ENCODE measurements at regions not wholly inside any gene's neighbourhood (a gene's known extent, or its start where the extent isn't known, plus 50 kb on each side); places are given as distances from the start of the nearest gene placed in this dataset.

DNA sequence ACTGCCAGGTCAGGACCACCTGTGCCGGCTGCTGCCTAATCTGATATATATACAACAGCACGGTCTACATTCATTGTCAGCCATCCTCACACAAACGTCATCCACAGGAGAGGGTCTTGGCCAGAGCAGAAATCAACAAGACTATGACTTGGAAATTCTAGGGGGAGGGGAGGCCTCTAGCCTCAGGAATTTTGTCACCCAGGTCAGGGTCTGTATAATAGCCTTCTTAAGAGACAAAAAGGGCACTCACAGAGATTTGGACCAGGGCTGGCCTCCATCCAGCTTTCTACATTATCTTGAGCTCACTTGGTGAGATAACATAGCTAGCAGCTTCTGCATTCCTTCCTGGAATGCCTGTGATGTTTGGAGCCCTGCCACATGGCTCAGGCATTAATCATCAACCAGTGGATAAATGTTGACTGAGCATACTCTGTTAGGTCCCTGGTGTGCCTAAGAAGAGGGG is 50.4 kb upstream of the CTIF start:
- DNase-seq (ENCODE audit: extremely low spot score): no peak
- CTCF ChIA-PET: interaction anchor here (0.9 to 1.7 kb wide), 4 partner anchors 13 to 79 kb away, joined by 3 to 6 read pairs (median 3); no protein-coding TSS in a partner anchor

DNA sequence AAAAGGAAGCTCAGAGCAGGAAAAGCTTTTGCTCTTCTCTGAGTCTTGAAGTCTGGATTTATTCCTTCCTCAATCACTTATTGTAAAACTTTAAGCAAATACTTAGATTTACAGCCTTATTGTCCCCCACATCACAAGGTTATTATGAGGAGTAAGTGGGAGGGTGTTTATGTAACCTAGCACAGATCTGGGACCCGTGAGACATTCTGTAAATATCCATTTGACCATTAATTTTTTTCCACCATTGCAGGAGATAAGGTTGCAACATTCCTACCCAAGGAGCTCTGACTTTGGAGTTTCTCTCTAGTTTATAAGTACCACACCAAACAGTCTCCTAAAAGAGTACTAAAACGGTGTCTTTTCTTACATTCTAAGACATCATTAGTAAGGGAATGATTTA is 52.1 kb upstream of the CTIF start:
- ChIA-PET POLR2A (no interaction called here), CTCF (interaction anchor here (1.9 to 2.8 kb wide), 2 partner anchors 9 to 11 kb away, joined by 10 to 13 read pairs; no protein-coding TSS in a partner anchor)
- TF ChIP-seq, protein P1, sequence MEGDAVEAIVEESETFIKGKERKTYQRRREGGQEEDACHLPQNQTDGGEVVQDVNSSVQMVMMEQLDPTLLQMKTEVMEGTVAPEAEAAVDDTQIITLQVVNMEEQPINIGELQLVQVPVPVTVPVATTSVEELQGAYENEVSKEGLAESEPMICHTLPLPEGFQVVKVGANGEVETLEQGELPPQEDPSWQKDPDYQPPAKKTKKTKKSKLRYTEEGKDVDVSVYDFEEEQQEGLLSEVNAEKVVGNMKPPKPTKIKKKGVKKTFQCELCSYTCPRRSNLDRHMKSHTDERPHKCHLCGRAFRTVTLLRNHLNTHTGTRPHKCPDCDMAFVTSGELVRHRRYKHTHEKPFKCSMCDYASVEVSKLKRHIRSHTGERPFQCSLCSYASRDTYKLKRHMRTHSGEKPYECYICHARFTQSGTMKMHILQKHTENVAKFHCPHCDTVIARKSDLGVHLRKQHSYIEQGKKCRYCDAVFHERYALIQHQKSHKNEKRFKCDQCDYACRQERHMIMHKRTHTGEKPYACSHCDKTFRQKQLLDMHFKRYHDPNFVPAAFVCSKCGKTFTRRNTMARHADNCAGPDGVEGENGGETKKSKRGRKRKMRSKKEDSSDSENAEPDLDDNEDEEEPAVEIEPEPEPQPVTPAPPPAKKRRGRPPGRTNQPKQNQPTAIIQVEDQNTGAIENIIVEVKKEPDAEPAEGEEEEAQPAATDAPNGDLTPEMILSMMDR (IDR thresholded peaks at IDR 0.05; ENCODE audit: control extremely low read depth, extremely low read depth, low read depth, missing control alignments): no peak
- DNase-seq (ENCODE audit: extremely low spot score): no peak

More for the DNA sequence above, 50.4 kb upstream of the CTIF start:
- TF ChIP-seq, protein P1 (IDR thresholded peaks at IDR 0.05; ENCODE audit: control extremely low read depth, extremely low read depth, low read depth, missing control alignments): no peak
- POLR2A ChIA-PET: no interaction called here

DNA sequence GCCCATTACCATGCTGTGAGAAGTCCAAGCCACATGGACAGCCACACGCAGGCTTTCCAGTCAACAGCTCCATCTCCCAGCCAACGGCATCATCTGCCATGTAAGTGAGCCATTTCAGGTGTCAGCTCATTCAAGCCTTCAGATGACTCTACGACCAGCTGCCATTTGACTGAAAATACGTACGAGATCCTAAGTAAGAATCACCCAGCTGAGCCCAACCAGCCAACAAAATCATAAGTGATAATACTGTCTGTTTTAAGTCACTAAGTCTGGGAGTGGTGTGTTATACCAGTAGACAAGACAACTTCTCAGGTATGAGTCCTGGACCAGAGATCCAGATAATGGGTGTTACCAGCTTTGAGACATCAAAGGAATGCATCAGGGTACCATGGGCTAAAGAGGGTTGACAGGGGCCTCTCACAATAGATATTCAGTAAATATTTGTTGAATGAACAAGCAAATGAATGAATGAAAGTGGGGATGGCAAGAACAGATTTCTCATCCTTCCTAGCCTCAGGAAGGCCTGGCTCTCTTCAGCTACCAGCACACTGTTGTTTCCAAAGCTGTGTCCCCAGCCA is 52.9 kb upstream of the CTIF start:
- DNase-seq (ENCODE audit: extremely low spot score): no peak
- CTCF ChIA-PET: interaction anchor here (1.9 to 2.8 kb wide), 2 partner anchors 9 to 10 kb away, joined by 10 to 13 read pairs; no protein-coding TSS in a partner anchor
- POLR2A ChIA-PET: no interaction called here
- TF ChIP-seq, protein P1 (IDR thresholded peaks at IDR 0.05; ENCODE audit: control extremely low read depth, extremely low read depth, low read depth, missing control alignments): no peak

- TF ChIP-seq, protein P1 (IDR thresholded peaks at IDR 0.05; ENCODE audit: control extremely low read depth, extremely low read depth, low read depth, missing control alignments): no peak
- DNase-seq (ENCODE audit: extremely low spot score): no peak
- CTCF ChIA-PET: interaction anchor here (0.6 to 1.3 kb wide), 2 partner anchors 36 to 1017 kb away, joined by 3 to 4 read pairs; no protein-coding TSS in a partner anchor
- POLR2A ChIA-PET: no interaction called here
These were observed 57.7 kb upstream of the CTIF start for GRCh38 chr18:48481092-48481491.

GRCh38 chr18:48479531-48479930 is 59.3 kb upstream of the CTIF start:
- DNase-seq (ENCODE audit: extremely low spot score): no peak
- TF ChIP-seq, protein P1 (IDR thresholded peaks at IDR 0.05; ENCODE audit: control extremely low read depth, extremely low read depth, low read depth, missing control alignments): no peak
- POLR2A ChIA-PET: no interaction called here
- CTCF ChIA-PET: no interaction called here

DNA sequence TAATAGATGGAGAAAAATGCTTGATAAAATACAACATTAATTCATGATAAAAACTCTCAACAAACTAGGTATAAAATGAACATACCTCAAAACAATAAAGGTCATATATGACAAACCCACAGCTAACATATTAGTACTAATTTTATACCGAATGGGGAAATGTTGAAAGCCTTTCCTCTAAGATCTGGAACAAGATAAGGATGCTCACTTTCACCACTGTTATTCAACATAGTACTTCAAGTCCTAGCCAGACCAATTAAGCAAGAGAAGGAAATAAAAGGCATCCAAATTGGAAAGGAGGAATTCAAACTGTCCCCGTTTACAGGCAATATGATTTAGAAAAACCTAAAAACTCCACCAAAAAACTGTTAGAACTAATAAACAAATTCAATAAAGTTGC is 61.5 kb upstream of the CTIF start:
- no peak for DNase-seq (ENCODE audit: extremely low spot score)
- POLR2A ChIA-PET: no interaction called here
- CTCF ChIA-PET: interaction anchor here (1.4 kb wide), 1 partner anchor 187 kb away, joined by 5 read pairs; no protein-coding TSS in a partner anchor
- TF ChIP-seq, protein P1 (IDR thresholded peaks at IDR 0.05; ENCODE audit: control extremely low read depth, extremely low read depth, low read depth, missing control alignments): no peak
